ENCODE measurements at regions not wholly inside any gene's neighbourhood (a gene's known extent, or its start where the extent isn't known, plus 50 kb on each side); places are given as distances from the start of the nearest gene placed in this dataset.

DNA sequence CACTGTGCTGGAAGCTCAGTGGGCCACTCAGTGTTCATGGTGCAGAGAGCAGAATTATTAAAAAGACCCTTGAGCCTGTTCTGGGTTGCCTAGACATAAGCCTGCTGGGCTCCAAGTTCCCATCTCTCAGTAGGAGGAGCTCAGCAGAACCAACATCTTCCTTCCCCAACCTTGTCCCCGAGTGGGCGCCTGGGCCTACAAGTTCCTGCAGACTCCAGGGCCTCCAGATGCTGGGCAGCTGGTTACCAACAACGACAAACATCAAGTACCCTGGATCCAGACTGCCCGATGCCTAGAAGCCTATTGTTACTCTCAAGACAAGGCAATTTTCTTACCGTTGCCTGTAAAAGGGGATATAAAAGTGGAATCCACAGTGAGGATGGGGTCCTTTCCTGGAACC, 214.2 kb downstream of the HAUS1 start:
- TF ChIP-seq, protein P1, sequence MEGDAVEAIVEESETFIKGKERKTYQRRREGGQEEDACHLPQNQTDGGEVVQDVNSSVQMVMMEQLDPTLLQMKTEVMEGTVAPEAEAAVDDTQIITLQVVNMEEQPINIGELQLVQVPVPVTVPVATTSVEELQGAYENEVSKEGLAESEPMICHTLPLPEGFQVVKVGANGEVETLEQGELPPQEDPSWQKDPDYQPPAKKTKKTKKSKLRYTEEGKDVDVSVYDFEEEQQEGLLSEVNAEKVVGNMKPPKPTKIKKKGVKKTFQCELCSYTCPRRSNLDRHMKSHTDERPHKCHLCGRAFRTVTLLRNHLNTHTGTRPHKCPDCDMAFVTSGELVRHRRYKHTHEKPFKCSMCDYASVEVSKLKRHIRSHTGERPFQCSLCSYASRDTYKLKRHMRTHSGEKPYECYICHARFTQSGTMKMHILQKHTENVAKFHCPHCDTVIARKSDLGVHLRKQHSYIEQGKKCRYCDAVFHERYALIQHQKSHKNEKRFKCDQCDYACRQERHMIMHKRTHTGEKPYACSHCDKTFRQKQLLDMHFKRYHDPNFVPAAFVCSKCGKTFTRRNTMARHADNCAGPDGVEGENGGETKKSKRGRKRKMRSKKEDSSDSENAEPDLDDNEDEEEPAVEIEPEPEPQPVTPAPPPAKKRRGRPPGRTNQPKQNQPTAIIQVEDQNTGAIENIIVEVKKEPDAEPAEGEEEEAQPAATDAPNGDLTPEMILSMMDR (IDR thresholded peaks at IDR 0.05): no peak
- no peak for TF ChIP-seq EZH2 (IDR thresholded peaks at IDR 0.05)
